DND-41 (cell line): ENCODE measurements at regions not wholly inside any gene's neighbourhood (a gene's known extent, or its start where the extent isn't known, plus 50 kb on each side); places are given as distances from the start of the nearest gene placed in this dataset.

Experiments used
- ATAC-seq: fragments of 200-7000 bp; cut with Tn5 transposase; 3 replicates; pipeline ENCODE4 v1.9.1; 2021; ENCODE audit warnings: low read depth; ENCODE audit not compliant: insufficient read depth
- DNase-seq: peaks from one replicate; pipeline ENCODE4 v3.0.0-alpha.2; 2020
- H2AFZ ChIP-seq: 2 replicates; pipeline ENCODE4 v1.6.0; 2012; ENCODE audit warnings: low read depth, low read length
- H3K27ac ChIP-seq: 2 replicates; pipeline ENCODE4 v1.5.1; 2012; ENCODE audit warnings: low read length, inconsistent platforms
- H3K27me3 ChIP-seq: fragments of 200-600 bp; sonication (generic); 2 replicates; pipeline ENCODE4 v1.6.0; 2012; ENCODE audit warnings: low read length, mild to moderate bottlenecking, inconsistent platforms; ENCODE audit not compliant: insufficient read depth, poor library complexity
- H3K36me3 ChIP-seq: 2 replicates; pipeline ENCODE4 v1.5.1; 2012; ENCODE audit warnings: low read length, inconsistent platforms; ENCODE audit not compliant: insufficient read depth
- H3K4me1 ChIP-seq: 2 replicates; pipeline ENCODE4 v1.5.1; 2012; ENCODE audit warnings: mild to moderate bottlenecking, low read length; ENCODE audit not compliant: insufficient read depth
- H3K4me2 ChIP-seq: 2 replicates; pipeline ENCODE4 v1.6.0; 2012; ENCODE audit warnings: mild to moderate bottlenecking, moderate library complexity, low read length, inconsistent platforms; ENCODE audit not compliant: insufficient read depth
- H3K4me3 ChIP-seq, 2 experiments: fragments of 200-600 bp in 1 of 2; shearing (Covaris generic) in 1 of 2; 2 replicates each; pipeline ENCODE4 v1.5.1; 2012 to 2016; ENCODE audit warnings: inconsistent platforms in 2 of 2, low read length in 2 of 2, mild to moderate bottlenecking in 2 of 2, low read depth in 1 of 2, moderate library complexity in 1 of 2
- H3K79me2 ChIP-seq: 2 replicates; pipeline ENCODE4 v1.6.0; 2012; ENCODE audit warnings: low read length, inconsistent platforms; ENCODE audit not compliant: insufficient read depth
- H3K9ac ChIP-seq: 2 replicates; pipeline ENCODE4 v1.6.0; 2012; ENCODE audit warnings: low read depth, mild to moderate bottlenecking, inconsistent platforms, low read length, moderate library complexity
- H3K9me3 ChIP-seq: 2 replicates; pipeline ENCODE4 v1.5.1; 2012; ENCODE audit warnings: low read length, moderate library complexity, mild to moderate bottlenecking, inconsistent platforms; ENCODE audit not compliant: insufficient read depth, severe bottlenecking
- H4K20me1 ChIP-seq: 2 replicates; pipeline ENCODE4 v1.6.0; 2012; ENCODE audit warnings: low read length; ENCODE audit not compliant: insufficient read depth
- EZH2 ChIP-seq: IDR thresholded peaks from 3 replicates; pipeline ENCODE4 v1.6.1; 2012; ENCODE audit warnings: borderline replicate concordance, low read depth, mild to moderate bottlenecking, moderate library complexity, low read length, inconsistent platforms; ENCODE audit not compliant: severe bottlenecking
- TF ChIP-seq, protein P1 (sequence below): IDR thresholded peaks from 2 replicates; pipeline ENCODE4 v1.5.1; 2012; ENCODE audit warnings: borderline replicate concordance, low read length, moderate library complexity, mild to moderate bottlenecking; ENCODE audit not compliant: poor library complexity, severe bottlenecking; ENCODE audit errors: extremely low read depth

DNA sequence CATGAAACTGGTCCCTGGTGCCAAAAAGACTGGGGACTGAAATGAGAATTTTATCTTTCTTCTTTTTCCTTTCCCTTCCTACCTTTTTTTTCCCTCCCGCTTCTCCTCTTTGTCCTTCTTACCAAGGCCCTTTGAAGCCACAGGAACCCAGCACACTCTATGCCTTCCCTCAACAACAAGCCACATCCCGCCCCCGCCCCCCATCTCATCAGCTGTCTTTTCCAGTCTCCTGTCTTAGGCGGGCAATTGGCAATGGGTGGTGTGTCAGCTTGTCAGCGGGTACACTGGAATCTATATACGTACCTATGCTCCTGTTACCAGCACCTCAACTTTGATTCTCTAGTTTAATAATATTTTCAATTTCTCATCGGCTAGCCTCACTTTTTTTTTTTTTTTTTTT lies 56.3 kb upstream of the CHD2 start:
- no peak for TF ChIP-seq EZH2
- TF ChIP-seq, protein P1, sequence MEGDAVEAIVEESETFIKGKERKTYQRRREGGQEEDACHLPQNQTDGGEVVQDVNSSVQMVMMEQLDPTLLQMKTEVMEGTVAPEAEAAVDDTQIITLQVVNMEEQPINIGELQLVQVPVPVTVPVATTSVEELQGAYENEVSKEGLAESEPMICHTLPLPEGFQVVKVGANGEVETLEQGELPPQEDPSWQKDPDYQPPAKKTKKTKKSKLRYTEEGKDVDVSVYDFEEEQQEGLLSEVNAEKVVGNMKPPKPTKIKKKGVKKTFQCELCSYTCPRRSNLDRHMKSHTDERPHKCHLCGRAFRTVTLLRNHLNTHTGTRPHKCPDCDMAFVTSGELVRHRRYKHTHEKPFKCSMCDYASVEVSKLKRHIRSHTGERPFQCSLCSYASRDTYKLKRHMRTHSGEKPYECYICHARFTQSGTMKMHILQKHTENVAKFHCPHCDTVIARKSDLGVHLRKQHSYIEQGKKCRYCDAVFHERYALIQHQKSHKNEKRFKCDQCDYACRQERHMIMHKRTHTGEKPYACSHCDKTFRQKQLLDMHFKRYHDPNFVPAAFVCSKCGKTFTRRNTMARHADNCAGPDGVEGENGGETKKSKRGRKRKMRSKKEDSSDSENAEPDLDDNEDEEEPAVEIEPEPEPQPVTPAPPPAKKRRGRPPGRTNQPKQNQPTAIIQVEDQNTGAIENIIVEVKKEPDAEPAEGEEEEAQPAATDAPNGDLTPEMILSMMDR, result no peak
- no peak overlapping the region for H2AFZ ChIP-seq
- H3K4me2 ChIP-seq, result no peak overlapping the region

DNA sequence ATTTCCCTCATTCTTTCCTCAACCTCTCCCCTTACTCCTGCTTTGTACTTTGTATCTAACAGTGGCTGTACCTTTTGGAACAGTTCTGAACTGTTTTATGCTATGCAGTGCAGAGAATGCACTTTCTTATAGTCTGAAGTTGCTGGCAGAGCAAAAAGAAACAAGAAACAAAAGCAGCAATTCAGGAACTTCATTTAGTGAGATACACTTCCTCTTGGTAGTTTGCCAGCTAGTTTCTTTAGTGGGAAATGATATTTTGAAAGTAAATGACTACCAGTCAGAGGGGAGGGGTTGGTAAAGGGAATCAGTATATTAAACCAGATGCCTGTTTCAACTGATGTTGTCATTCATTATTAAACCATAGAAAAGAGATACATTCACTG lies 55.0 kb upstream of the CHD2 start:
- Histone ChIP-seq H3K4me3 (peak overlapping the region in 1 of 2 experiments; percentile 14; a peak in 1 of 4 replicates), H3K9ac (peak overlapping the region; percentile 59), H3K36me3 (no peaks in the 10 kb centered on the region), H3K27ac (peak overlapping the region; percentile 96), H3K9me3 (no peaks in the 10 kb centered on the region), H3K4me2 (peak overlapping the region; percentile 50), H4K20me1 (no peaks in the 10 kb centered on the region), H2AFZ (peak overlapping the region; percentile 74), H3K4me1 (peaks cover 52% of the 10 kb centered on the region), H3K79me2 (no peaks in the 10 kb centered on the region), H3K27me3 (no peaks in the 10 kb centered on the region)
- DNase-seq, result no peak
- peak; percentile 76 for ATAC-seq
- TF ChIP-seq EZH2, result no peak
- TF ChIP-seq, protein P1, result no peak

More for the DNA sequence above, 56.3 kb upstream of the CHD2 start:
- Histone ChIP-seq H3K9ac (peak overlapping the region; percentile 29; the same call in 1 of the 2 replicates), H4K20me1 (no peaks in the 10 kb centered on the region), H3K4me1 (peaks cover 59% of the 10 kb centered on the region), H3K79me2 (no peaks in the 10 kb centered on the region), H3K27ac (peak overlapping the region; percentile 74), H3K27me3 (no peaks in the 10 kb centered on the region), H3K4me3 (no peak overlapping the region), H3K36me3 (no peaks in the 10 kb centered on the region), H3K9me3 (no peaks in the 10 kb centered on the region)
- ATAC-seq (peak; percentile 43; the same call in 2 of the 3 replicates), DNase-seq (peak; percentile 70)

DNA sequence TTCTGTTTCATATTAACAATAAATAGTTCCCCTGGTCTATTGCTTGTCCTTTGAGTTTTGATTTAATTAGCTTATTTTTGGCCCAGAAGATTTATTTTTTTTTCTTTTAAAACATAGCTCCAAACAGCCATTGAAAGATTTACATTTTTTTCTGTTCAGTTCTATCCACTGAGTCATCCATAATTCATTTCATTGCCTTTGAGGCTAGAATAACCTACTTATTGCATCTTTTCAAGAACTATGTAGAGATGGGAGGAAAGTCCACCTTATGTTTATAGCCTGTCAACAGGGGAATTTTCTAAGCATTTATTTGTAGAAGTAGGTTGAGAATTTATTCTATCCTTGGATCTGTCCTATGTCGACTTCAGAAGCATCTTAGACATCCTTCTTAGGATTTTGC lies 53.4 kb upstream of the CHD2 start:
- Histone ChIP-seq H3K27me3 (no peaks in the 10 kb centered on the region), H2AFZ (no peak overlapping the region), H3K9me3 (no peaks in the 10 kb centered on the region), H3K9ac (no peak overlapping the region), H3K4me1 (peaks cover 43% of the 10 kb centered on the region), H3K4me3 (no peak overlapping the region), H3K36me3 (no peaks in the 10 kb centered on the region), H3K4me2 (no peak overlapping the region), H4K20me1 (no peaks in the 10 kb centered on the region), H3K27ac (no peak overlapping the region), H3K79me2 (no peaks in the 10 kb centered on the region)
- TF ChIP-seq, protein P1, result no peak
- TF ChIP-seq EZH2, result no peak
- ATAC-seq (no peak), DNase-seq (no peak)

DNA sequence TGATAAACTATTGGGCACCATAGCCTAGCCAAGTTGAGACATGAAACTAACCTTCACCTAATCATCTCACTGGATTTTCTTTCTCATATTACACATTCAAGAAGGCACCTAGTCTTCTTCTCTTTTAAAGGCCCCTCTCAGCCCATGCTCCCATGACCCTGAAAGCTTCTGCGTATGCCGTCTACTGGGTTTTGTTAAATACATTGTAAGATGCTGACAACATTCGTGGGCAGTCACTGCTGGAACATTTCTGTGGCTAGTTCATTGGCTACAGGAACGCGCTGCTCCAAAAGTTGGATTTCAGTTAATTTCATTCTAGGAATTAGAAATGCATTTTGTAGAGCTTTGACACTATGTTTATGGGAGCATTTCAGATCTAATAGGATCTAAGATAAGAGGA lies 52.3 kb upstream of the CHD2 start:
- no peaks in the 10 kb centered on the region for H3K79me2 ChIP-seq
- H4K20me1 ChIP-seq, result no peaks in the 10 kb centered on the region
- DNase-seq, result no peak
- H3K4me3 ChIP-seq, result no peak overlapping the region
- no peak overlapping the region for H3K27ac ChIP-seq
- no peak overlapping the region for H3K9ac ChIP-seq
- H3K4me1 ChIP-seq, result peaks cover 43% of the 10 kb centered on the region
- no peaks in the 10 kb centered on the region for H3K36me3 ChIP-seq
- H3K27me3 ChIP-seq, result no peaks in the 10 kb centered on the region
- no peak overlapping the region for H3K4me2 ChIP-seq
- no peaks in the 10 kb centered on the region for H3K9me3 ChIP-seq
- ATAC-seq, result no peak
- no peak for TF ChIP-seq EZH2
- TF ChIP-seq, protein P1, result no peak
- H2AFZ ChIP-seq, result no peak overlapping the region
